ENCODE measurements at regions not wholly inside any gene's neighbourhood (a gene's known extent, or its start where the extent isn't known, plus 50 kb on each side); places are given as distances from the start of the nearest gene placed in this dataset.
"Not testable (repeated sequence)": the region's sequence is repeated elsewhere in the genome, so short reads cannot be mapped to it uniquely, and the experiment has no call there.

DNA sequence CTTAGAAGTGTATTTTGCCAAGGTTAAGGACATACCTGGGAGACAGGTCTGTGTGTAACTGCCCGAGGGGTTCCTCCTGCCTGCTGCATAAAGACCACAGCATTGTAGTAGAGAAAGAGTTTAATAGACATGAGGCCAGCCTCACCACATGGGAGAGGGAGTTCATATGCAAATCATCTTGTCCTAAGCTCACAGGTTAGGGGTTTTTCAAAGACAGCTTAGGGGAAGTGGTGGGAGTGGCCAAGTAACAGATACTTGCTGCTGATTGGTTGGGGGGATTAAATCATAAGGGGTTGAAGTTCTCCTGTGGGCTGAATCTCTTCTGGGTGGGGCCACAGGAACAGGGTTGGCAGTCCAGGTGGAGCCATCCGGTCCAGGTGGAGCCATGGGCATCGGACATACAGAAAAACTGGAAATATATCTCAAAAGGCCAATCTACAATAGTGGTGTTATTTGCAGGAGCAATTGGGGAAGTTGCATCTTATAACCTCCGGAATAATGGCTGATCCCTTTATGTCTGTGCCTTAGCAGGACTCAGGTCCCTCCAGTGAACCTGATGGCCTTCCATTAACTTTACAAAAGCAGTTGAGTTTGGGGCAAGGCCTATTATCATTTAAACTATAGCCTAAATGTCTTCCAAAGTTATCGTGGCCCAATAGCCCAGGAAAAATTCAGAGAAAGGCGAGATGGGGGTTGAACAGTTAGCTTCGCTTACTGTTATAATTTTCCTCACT lies 86.0 kb upstream of the MFGE8 start:
- DNase-seq (ENCODE audit: low read depth), result peak; percentile 26

DNA sequence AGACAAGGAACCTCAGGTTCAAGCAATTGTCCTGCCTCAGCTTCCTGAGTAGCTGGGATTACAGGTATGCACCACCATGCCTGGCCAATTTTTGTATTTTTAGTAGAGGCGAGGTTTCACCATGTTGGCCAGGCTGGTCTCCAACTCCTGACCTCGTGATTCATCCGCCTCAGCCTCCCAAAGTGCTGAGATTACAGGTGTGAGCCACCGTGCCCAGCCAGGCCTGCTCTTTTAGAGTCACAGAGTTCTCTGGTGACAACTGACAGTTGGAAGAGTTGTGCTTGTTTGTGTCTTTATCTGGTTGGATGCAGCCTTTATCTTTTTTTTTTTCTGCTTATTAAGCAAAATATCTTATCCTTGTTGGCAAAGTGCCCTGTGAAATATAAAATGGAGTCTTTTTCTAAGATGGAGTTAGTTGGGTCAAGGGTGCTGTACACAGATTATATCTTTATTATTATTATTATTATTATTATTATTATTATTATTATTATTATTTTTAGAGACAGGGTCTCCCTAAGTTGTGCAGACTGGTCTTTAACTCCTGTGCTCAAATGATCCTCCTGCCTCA lies 86.5 kb upstream of the ABHD2 start:
- H3K4me3 ChIP-seq (ENCODE audit: low read depth, low read length); DNase-seq (ENCODE audit: low read depth): not testable (repeated sequence)

More for the DNA sequence above, 86.0 kb upstream of the MFGE8 start:
- no peak for TF ChIP-seq POLR2A (IDR thresholded peaks at IDR 0.05; ENCODE audit: extremely low read depth, insufficient read length)
- H3K4me3 ChIP-seq (ENCODE audit: low read depth, low read length), result no peak overlapping the region

DNA sequence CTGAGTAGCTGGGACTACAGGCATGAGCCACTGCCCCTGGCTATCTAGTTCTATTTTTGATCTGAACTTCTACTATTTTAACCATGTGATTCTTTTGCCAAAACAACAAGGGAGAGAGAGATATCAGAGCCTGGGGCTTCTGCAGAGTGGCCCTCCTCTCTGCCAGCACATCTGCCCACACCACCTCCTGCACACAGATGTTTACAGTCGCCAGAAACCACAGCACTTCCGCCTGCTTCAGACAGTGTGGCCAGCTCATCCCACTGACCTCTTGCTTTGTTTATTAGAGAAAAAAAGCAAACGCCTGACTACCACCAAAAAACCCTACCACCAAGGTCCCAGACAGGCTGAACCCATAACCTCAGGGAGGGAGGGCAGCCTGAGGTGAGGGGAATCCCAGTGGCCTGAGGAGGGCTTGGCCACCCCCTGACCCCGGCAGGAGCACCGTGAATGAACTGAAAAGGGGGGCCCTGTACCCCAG lies 85.9 kb upstream of the ABHD2 start:
- no peak overlapping the region for H3K4me3 ChIP-seq (ENCODE audit: low read depth, low read length)
- peak; percentile 82 for DNase-seq (ENCODE audit: low read depth)
- TF ChIP-seq, protein P1, sequence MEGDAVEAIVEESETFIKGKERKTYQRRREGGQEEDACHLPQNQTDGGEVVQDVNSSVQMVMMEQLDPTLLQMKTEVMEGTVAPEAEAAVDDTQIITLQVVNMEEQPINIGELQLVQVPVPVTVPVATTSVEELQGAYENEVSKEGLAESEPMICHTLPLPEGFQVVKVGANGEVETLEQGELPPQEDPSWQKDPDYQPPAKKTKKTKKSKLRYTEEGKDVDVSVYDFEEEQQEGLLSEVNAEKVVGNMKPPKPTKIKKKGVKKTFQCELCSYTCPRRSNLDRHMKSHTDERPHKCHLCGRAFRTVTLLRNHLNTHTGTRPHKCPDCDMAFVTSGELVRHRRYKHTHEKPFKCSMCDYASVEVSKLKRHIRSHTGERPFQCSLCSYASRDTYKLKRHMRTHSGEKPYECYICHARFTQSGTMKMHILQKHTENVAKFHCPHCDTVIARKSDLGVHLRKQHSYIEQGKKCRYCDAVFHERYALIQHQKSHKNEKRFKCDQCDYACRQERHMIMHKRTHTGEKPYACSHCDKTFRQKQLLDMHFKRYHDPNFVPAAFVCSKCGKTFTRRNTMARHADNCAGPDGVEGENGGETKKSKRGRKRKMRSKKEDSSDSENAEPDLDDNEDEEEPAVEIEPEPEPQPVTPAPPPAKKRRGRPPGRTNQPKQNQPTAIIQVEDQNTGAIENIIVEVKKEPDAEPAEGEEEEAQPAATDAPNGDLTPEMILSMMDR (IDR thresholded peaks at IDR 0.05; ENCODE audit: low read depth, low read length), result no peak
- peak; percentile 63 for TF ChIP-seq MYC (IDR thresholded peaks at IDR 0.05; ENCODE audit: low read depth, low read length)
- TF ChIP-seq, protein P2, sequence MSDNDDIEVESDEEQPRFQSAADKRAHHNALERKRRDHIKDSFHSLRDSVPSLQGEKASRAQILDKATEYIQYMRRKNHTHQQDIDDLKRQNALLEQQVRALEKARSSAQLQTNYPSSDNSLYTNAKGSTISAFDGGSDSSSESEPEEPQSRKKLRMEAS (IDR thresholded peaks at IDR 0.05; ENCODE audit: low read depth, low read length), result peak; percentile 61

DNA sequence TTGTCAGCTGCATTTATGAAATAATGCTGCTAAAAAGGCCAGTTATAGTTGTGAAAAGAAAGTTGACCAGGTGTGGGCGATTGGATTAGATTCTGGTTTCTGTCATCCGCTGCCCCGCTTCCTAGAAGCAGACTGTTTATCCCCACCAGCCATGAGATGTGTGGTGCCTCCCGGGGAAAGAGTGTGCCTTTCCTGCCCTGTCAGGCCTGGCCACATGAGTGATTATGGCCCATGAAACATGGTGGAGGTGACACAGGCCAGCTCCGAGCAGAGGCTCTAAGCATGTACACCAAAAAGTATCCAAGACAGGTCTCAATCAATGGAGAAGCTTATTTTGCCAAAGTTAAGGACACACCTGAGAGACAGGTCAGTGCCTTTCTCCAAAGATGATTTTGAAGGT lies 85.4 kb upstream of the ABHD2 start:
- TF ChIP-seq, protein P1 (IDR thresholded peaks at IDR 0.05; ENCODE audit: low read depth, low read length), result no peak
- TF ChIP-seq MYC (IDR thresholded peaks at IDR 0.05; ENCODE audit: low read depth, low read length), result no peak
- TF ChIP-seq, protein P2 (IDR thresholded peaks at IDR 0.05; ENCODE audit: low read depth, low read length), result no peak
- TF ChIP-seq POLR2A (IDR thresholded peaks at IDR 0.05; ENCODE audit: extremely low read depth, insufficient read length), result no peak
- DNase-seq (ENCODE audit: low read depth), result no peak
- H3K4me3 ChIP-seq (ENCODE audit: low read depth, low read length), result no peak overlapping the region

DNA sequence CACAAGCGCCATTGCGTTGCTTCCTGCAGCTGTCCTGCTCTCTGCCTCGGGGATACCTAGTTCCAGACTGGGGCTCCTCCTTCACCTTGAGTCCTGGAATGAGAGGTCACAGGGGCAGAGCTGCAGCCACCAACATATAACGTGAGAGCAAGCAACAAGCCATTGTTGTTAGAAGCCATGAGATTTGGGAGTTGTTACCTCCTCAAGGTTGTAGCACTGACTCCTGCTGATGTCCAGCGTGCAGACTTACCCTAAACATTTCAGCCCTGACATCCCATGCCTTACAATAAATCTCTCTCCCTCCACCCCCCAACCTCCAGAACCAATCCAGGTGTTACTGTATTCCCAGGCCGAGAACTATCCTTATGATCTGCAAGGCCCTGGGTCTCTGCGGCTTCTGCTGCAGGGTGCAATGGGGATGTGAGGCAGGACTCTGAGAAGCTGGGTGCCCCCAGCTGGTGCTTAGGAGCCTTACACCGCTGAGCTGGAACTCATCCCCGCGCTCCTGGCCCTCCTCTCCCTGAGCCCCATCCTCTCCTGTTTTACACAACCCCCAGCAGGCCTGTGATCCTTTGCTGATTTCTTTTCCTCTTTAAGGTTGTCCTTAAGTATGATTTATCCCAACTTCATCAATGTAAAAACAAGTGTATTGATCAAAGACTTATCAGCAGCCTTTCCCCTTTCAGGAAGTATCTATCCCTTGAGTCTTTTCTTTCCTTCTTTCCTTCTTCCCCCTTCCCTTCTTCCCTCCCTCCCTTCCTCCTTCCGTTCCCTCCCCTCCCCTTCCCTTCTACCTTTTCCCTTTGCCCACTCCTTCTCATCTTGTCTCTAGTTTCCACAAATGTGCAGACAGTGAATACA lies 84.2 kb upstream of the ABHD2 start:
- H3K4me3 ChIP-seq (ENCODE audit: low read depth, low read length), result no peak overlapping the region
- DNase-seq (ENCODE audit: low read depth), result peak; percentile 53
- no peak for TF ChIP-seq MYC (IDR thresholded peaks at IDR 0.05; ENCODE audit: low read depth, low read length)
- TF ChIP-seq, protein P1 (IDR thresholded peaks at IDR 0.05; ENCODE audit: low read depth, low read length), result peak; percentile 38

DNA sequence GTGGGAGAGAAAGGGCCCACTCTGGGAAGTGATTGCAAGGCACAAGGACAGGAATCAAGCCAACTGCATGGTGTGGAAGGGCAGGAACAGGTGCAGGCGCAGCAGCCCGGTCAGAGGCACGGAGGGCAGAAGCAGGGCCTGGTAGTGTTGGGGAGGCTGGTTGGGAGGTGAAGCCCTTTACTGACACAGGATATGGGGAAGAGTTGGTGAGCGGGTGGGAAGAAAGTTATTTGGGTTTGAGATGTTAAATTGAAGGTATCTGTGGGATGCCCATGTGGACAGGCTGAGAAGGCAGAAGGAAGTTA lies 83.6 kb upstream of the ABHD2 start:
- no peak overlapping the region for H3K4me3 ChIP-seq (ENCODE audit: low read depth, low read length)
- no peak for DNase-seq (ENCODE audit: low read depth)
- TF ChIP-seq POLR2A (IDR thresholded peaks at IDR 0.05; ENCODE audit: extremely low read depth, insufficient read length), result no peak
- TF ChIP-seq, protein P2 (IDR thresholded peaks at IDR 0.05; ENCODE audit: low read depth, low read length), result no peak

DNA sequence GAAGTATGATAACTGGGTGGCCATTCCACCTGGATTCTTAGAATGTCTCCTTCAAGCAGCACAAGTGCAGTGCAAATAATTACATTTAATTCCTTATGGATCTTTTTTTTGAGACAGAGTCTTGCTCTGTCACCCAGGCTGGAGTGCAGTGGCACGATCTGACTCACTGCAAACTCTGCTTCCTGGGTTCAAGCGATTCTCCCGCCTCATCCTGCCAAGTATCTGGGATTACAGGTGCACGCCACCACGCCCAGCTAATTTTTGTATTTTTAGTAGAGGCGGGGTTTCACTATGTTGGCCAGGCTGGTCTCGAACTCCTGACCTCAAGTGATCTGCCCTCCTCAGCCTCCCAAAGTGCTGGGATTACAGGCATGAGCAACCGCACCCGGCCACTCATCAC lies 80.7 kb upstream of the ABHD2 start:
- not testable (repeated sequence) for H3K4me3 ChIP-seq (ENCODE audit: low read depth, low read length); DNase-seq (ENCODE audit: low read depth)

DNA sequence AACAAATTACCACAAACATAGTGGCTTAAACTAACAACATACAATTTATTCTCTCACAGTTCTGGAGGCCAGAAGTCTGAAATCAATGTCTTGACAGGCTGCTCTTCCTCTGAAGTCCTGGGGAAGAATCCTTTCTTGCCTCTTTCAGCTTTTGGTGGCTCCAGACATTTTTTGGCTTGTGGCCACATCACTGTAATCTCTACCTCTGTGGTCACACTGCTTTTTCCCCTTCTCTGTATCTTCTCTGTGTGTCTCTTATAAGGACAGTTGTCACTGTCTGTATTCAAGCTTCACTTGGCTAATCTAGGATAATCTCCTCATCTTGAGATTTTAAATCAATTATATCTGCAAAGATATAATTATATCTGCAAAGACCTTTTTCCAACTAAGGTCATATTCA lies 80.3 kb upstream of the ABHD2 start:
- TF ChIP-seq, protein P1 (IDR thresholded peaks at IDR 0.05; ENCODE audit: low read depth, low read length), result no peak
- no peak for TF ChIP-seq MYC (IDR thresholded peaks at IDR 0.05; ENCODE audit: low read depth, low read length)
- TF ChIP-seq, protein P2 (IDR thresholded peaks at IDR 0.05; ENCODE audit: low read depth, low read length), result no peak
- TF ChIP-seq POLR2A (IDR thresholded peaks at IDR 0.05; ENCODE audit: extremely low read depth, insufficient read length), result no peak
- no peak for DNase-seq (ENCODE audit: low read depth)

More for the DNA sequence above, 80.3 kb upstream of the ABHD2 start:
- H3K4me3 ChIP-seq (ENCODE audit: low read depth, low read length), result no peak overlapping the region
